T47D (cell line): ENCODE measurements at regions not wholly inside any gene's neighbourhood (a gene's known extent, or its start where the extent isn't known, plus 50 kb on each side); places are given as distances from the start of the nearest gene placed in this dataset.

Source experiments
- DNase-seq, 2 experiments: peaks; one replicate each; pipeline versions ENCODE4 v3.0.0 to v3.0.0-alpha.2; 2011 to 2012; ENCODE audit warnings: low read depth in 1 of 2, low spot score in 1 of 2
- JUND ChIP-seq: IDR thresholded peaks from 2 replicates; pipeline ENCODE4 v1.6.1; 2012; ENCODE audit warnings: low read depth
- in situ Hi-C: cut with HindIII; loops from 2 replicates; pipeline ENCODE4 v1.10.0; 2016; ENCODE audit warnings: low sequenced_read_pairs, low pct_unique_long_range_greater_than_20kb

GRCh38 chr12:76697849-76698248, 66.1 kb upstream of the ZDHHC17 start:
- in situ Hi-C loops: no loop called here
- no peak for DNase-seq
- TF ChIP-seq JUND: no peak

GRCh38 chr12:76698316-76698715, 65.6 kb upstream of the ZDHHC17 start:
- in situ Hi-C loops: no loop called here
- TF ChIP-seq JUND: no peak
- no peak for DNase-seq

DNA sequence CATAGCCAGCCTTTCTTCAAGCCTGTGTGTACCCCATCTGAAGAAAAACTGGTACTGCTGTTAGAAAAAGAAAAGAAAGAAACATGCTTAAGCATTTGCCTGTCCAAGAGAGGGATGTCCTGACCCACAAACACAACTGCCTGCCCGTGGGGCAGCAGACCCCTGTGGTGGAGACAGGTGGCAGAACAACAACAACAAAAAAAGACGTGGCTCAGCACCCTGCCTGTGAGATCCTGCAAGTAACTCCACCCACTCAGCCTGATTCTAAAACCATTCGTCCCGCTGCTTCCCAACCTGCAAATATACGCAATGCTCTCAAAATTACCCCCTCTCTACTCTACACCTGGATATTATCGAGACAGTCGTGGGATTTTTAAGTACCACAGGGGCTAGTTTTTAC, 64.9 kb upstream of the ZDHHC17 start:
- in situ Hi-C loops: no loop called here
- DNase-seq: no peak

DNA sequence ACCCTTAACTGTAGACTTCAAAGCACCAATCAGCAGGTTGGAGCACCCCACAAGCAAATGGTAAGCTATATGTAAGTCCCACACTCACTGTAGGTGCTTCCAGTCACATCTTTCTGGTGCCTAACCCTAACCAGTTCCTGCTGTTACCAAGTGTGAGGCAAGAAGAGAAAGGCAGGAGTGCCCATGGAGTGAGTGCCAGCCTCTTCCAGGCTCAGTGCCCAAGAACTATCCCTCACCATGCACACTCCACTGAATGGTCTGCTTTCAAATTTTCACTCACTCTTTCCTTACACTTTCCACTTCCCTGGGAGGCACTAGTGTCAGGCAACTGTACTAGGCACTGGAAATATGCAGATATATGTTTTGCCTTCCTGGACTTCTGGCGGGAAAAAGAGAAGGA, 62.2 kb upstream of the ZDHHC17 start:
- no peak for TF ChIP-seq JUND
- in situ Hi-C loops: no loop called here
- no peak for DNase-seq

More for the DNA sequence above, 64.9 kb upstream of the ZDHHC17 start:
- TF ChIP-seq JUND: no peak

- in situ Hi-C loops: no loop called here
- DNase-seq: no peak
- TF ChIP-seq JUND: no peak
Observed at GRCh38 chr12:76702946-76703345, 61.0 kb upstream of the ZDHHC17 start.

DNA sequence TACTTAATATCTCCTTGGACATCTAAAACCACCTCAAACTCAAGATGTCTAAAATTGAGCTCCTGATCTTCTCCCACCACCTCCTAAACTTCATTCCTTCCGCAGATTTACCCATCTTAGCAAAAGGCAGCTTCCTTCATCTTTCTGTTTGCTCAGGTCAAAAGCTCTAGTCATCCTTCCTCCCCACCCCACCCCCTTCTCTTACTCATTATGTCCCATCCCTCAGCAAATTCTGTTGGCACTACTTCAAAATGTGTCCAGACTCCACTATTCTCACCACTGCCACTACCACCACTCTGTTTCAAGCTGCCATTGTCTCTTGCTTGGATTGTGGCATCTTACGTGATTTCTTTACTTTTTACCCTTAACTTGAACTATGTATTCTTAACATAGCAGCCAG, 59.2 kb upstream of the ZDHHC17 start:
- TF ChIP-seq JUND: no peak
- DNase-seq: no peak
- in situ Hi-C loops: no loop called here

GRCh38 chr12:76706101-76706500, 57.8 kb upstream of the ZDHHC17 start:
- in situ Hi-C loops: no loop called here
- DNase-seq: no peak
- TF ChIP-seq JUND: no peak

GRCh38 chr12:76706761-76707160, 57.2 kb upstream of the ZDHHC17 start:
- in situ Hi-C loops: no loop called here
- DNase-seq: no peak
- TF ChIP-seq JUND: no peak

GRCh38 chr12:76707772-76708171, 56.1 kb upstream of the ZDHHC17 start:
- no peak for DNase-seq
- TF ChIP-seq JUND: no peak
- in situ Hi-C loops: no loop called here

DNA sequence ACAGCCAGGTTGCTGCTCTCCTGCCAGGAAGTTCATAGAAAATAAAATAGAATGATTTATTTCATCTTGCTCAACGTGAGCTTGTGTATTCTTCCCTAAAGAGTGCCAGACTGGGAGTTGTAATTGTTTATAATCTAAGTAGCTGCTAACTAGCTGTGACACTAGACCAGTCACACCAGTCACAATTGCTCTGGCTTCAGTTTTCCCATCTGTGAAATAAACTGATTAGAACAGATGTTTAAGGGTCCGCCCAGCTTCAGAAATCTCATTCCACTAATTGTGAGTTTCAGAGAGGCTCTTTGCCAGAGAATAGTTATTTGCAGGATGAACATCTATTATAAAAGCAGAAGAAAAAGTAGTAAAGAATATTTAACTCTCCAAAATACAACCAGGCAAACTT, 55.6 kb upstream of the ZDHHC17 start:
- no peak for DNase-seq
- no peak for TF ChIP-seq JUND
- in situ Hi-C loops: no loop called here

DNA sequence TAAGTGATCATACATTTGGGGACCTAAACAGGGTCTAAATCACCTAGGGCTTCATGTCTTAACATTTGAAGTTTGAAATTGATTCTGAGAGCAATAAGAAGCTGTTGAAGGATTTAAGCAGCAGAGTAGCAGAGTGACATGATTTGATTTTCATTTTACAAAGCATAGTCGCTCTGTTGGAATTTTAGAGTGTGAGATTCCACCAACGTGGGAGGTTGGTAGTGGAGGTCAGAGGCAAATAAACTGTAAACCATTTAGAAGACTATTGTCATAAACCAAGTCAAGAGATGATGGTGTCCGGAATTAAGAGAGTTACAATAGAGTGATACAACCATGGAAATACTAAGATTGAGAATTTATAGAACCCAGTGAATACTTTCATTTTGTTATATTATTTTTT, 52.7 kb upstream of the ZDHHC17 start:
- DNase-seq: no peak
- in situ Hi-C loops: no loop called here
- TF ChIP-seq JUND: no peak

DNA sequence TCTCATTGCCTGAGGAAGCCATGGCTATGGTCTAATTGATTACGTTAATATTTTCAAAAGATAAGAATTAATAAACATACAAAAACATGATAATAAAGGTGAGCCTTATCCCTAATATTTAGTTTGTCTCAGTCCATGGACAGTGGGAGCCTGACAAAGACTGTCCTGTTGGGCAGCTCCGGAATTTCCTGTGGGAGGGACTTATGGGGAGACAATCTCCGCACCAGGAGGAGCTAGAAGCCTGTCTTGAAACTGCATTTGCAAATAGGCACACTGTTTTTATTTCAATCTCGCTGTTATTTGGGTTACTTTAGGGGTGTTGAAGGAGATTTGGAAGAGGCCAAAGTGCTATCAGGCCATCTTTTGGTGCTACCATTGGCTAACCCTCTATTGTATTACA, 50.8 kb upstream of the ZDHHC17 start:
- in situ Hi-C loops: no loop called here
- DNase-seq: no peak

GRCh38 chr12:76713986-76714385, 49.9 kb upstream of the ZDHHC17 start:
- DNase-seq: no peak
- no peak for TF ChIP-seq JUND
- in situ Hi-C loops: no loop called here

More for the DNA sequence above, 50.8 kb upstream of the ZDHHC17 start:
- TF ChIP-seq JUND: no peak
